ENCODE measurements at regions not wholly inside any gene's neighbourhood (a gene's known extent, or its start where the extent isn't known, plus 50 kb on each side); places are given as distances from the start of the nearest gene placed in this dataset.
"Not testable (repeated sequence)": the region's sequence is repeated elsewhere in the genome, so short reads cannot be mapped to it uniquely, and the experiment has no call there.

- no peak for DNase-seq
These were observed 290.4 kb upstream of the DYNLRB2 start for GRCh38 chr16:80250381-80250780.

- DNase-seq, result not testable (repeated sequence)
These were observed 297.5 kb upstream of the DYNLRB2 start for GRCh38 chr16:80243303-80243702.

GRCh38 chr16:80242279-80242678 lies 298.5 kb upstream of the DYNLRB2 start:
- not testable (repeated sequence) for DNase-seq

GRCh38 chr16:80233097-80233835 lies 307.5 kb upstream of the DYNLRB2 start:
- no peak for DNase-seq

- DNase-seq, result no peak
These were observed 308.9 kb upstream of the DYNLRB2 start for GRCh38 chr16:80231888-80232287.

GRCh38 chr16:80231121-80231520 lies 309.7 kb upstream of the DYNLRB2 start:
- DNase-seq, result no peak

GRCh38 chr16:80230328-80231120 lies 310.3 kb upstream of the DYNLRB2 start:
- no peak for DNase-seq

- DNase-seq, result no peak
These were observed 314.3 kb upstream of the DYNLRB2 start for GRCh38 chr16:80226499-80226898.

GRCh38 chr16:80210787-80211186 lies 330.0 kb upstream of the DYNLRB2 start:
- no peak for DNase-seq

GRCh38 chr16:80208743-80209142 lies 332.1 kb upstream of the DYNLRB2 start:
- no peak for DNase-seq

- DNase-seq, result no peak
These were observed 332.8 kb upstream of the DYNLRB2 start for GRCh38 chr16:80208015-80208414.

- DNase-seq, result no peak
These were observed 337.0 kb upstream of the DYNLRB2 start for GRCh38 chr16:80203821-80204220.

GRCh38 chr16:80202831-80203413 lies 337.9 kb upstream of the DYNLRB2 start:
- no peak for DNase-seq

GRCh38 chr16:80200079-80200478 lies 340.7 kb upstream of the DYNLRB2 start:
- DNase-seq, result no peak

GRCh38 chr16:80199614-80200013 lies 341.2 kb upstream of the DYNLRB2 start:
- DNase-seq, result no peak

GRCh38 chr16:80198311-80199299 lies 342.2 kb upstream of the DYNLRB2 start:
- no peak for DNase-seq

GRCh38 chr16:80197741-80198201 lies 343.0 kb upstream of the DYNLRB2 start:
- DNase-seq, result peak; percentile 43

- DNase-seq, result no peak
These were observed 348.9 kb upstream of the DYNLRB2 start for GRCh38 chr16:80191928-80192327.

- DNase-seq, result no peak
These were observed 351.2 kb upstream of the DYNLRB2 start for GRCh38 chr16:80189476-80190175.

- DNase-seq, result no peak
These were observed 364.7 kb upstream of the DYNLRB2 start for GRCh38 chr16:80176114-80176513.

GRCh38 chr16:80175011-80175410 lies 365.8 kb upstream of the DYNLRB2 start:
- no peak for DNase-seq

GRCh38 chr16:80174416-80174815 lies 366.4 kb upstream of the DYNLRB2 start:
- DNase-seq, result no peak

Data from right forelimb (tissue), 1 donor.